Activated CD8-positive, alpha-beta memory T cell treated with anti-CD3 and anti-CD28 coated beads, Interleukin-2, amount 50 U/mL, for 1 hour (primary cell): ENCODE measurements at regions not wholly inside any gene's neighbourhood (a gene's known extent, or its start where the extent isn't known, plus 50 kb on each side); places are given as distances from the start of the nearest gene placed in this dataset.
"Not testable (repeated sequence)": the region's sequence is repeated elsewhere in the genome, so short reads cannot be mapped to it uniquely, and the experiment has no call there.

ENCODE experiments used
- DNase-seq: peaks from one replicate; pipeline ENCODE4 v3.0.0-alpha.2; 2020; ENCODE audit errors: extremely low read depth

- no peak for DNase-seq
Observed at GRCh38 chr16:85239239-85239638, 127.0 kb upstream of the CIBAR2 start.

- DNase-seq, result no peak
Observed at GRCh38 chr16:85239871-85240270, 127.6 kb upstream of the CIBAR2 start.

GRCh38 chr16:85240982-85241924 is 129.0 kb upstream of the CIBAR2 start:
- no peak for DNase-seq

- no peak for DNase-seq
Observed at GRCh38 chr16:85242140-85242539, 129.9 kb upstream of the CIBAR2 start.

- DNase-seq, result no peak
Observed at GRCh38 chr16:85243308-85243707, 131.0 kb upstream of the CIBAR2 start.

- not testable (repeated sequence) for DNase-seq
Observed at GRCh38 chr16:85244452-85244851, 132.2 kb upstream of the CIBAR2 start.

GRCh38 chr16:85245307-85246172 is 133.3 kb upstream of the CIBAR2 start:
- DNase-seq, result peak; percentile 16

- DNase-seq, result no peak
Observed at GRCh38 chr16:85246473-85246872, 134.2 kb upstream of the CIBAR2 start.

GRCh38 chr16:85246973-85247372 is 134.7 kb upstream of the CIBAR2 start:
- DNase-seq, result no peak

GRCh38 chr16:85248342-85248741 is 136.1 kb upstream of the CIBAR2 start:
- DNase-seq, result no peak

- no peak for DNase-seq
Observed at GRCh38 chr16:85248857-85249256, 136.6 kb upstream of the CIBAR2 start.

GRCh38 chr16:85249418-85250146 is 137.3 kb upstream of the CIBAR2 start:
- DNase-seq, result no peak

- DNase-seq, result no peak
Observed at GRCh38 chr16:85250147-85250463, 137.8 kb upstream of the CIBAR2 start.

GRCh38 chr16:85250609-85251223 is 138.4 kb upstream of the CIBAR2 start:
- no peak for DNase-seq

GRCh38 chr16:85251225-85251760 is 139.0 kb upstream of the CIBAR2 start:
- no peak for DNase-seq

GRCh38 chr16:85252014-85252413 is 139.7 kb upstream of the CIBAR2 start:
- DNase-seq, result no peak

GRCh38 chr16:85252461-85252860 is 140.2 kb upstream of the CIBAR2 start:
- DNase-seq, result no peak

- DNase-seq, result no peak
Observed at GRCh38 chr16:85253084-85253941, 141.0 kb upstream of the CIBAR2 start.

- no peak for DNase-seq
Observed at GRCh38 chr16:85254051-85254450, 141.8 kb upstream of the CIBAR2 start.

- no peak for DNase-seq
Observed at GRCh38 chr16:85254921-85255320, 142.6 kb upstream of the CIBAR2 start.
